GM12878 (cell line): ENCODE measurements at regions not wholly inside any gene's neighbourhood (a gene's known extent, or its start where the extent isn't known, plus 50 kb on each side); places are given as distances from the start of the nearest gene placed in this dataset.
"Not testable (repeated sequence)": the region's sequence is repeated elsewhere in the genome, so short reads cannot be mapped to it uniquely, and the experiment has no call there.

Experiments
- ATAC-seq: fragments of 200-7000 bp; cut with Tn5 transposase; 3 replicates; pipeline ENCODE4 v1.9.1; 2020; ENCODE audit warnings: mild to moderate bottlenecking, moderate library complexity
- BruUV-seq: library from RNA; stranded (reverse); fragments of 400-500 nt; replicated peaks from 2 replicates; lab custom pipeline; 2021; lab: Mats Ljungman, UMichigan
- CTCF ChIA-PET: fragments of 300-600 bp; sonication (Branson Sonifier 250); formaldehyde crosslinking; extraction: SDS; loops from one replicate; lab custom pipeline; 2021; ENCODE audit warnings: inconsistent platforms; lab: Yijun Ruan, JAX
- POLR2A ChIA-PET: fragments of 350-600 bp; formaldehyde crosslinking; extraction: SDS; loops from one replicate; lab custom pipeline; 2021; ENCODE audit warnings: inconsistent platforms; lab: Charles Lee
- RAD21 ChIA-PET: fragments of 300-600 bp; sonication (Branson Sonifier 250); formaldehyde crosslinking; loops from one replicate; lab custom pipeline; 2023; ENCODE audit warnings: antibody characterized with exemption; ENCODE audit not compliant: unreplicated experiment; lab: Charles Lee
- SMC1A ChIA-PET: fragments of 300-600 bp; sonication (Branson Sonifier 250); formaldehyde crosslinking; loops from one replicate; lab custom pipeline; 2023; ENCODE audit not compliant: unreplicated experiment, uncharacterized antibody; lab: Charles Lee
- DNase-seq: peaks from one replicate; pipeline ENCODE4 v3.0.0-alpha.2; 2011; ENCODE audit warnings: low read depth, low spot score
- FAIRE-seq: peaks from 3 replicates; lab custom pipeline; 2011; peaks lifted over from hg19 to GRCh38; lab: Jason Lieb, UNC
- H2AFZ ChIP-seq: 2 replicates; pipeline ENCODE4 v1.6.0; 2011; ENCODE audit warnings: low read depth, low read length, control low read depth; ENCODE audit not compliant: control insufficient read depth
- H3K27ac ChIP-seq: 2 replicates; pipeline ENCODE4 v1.5.1; 2011; ENCODE audit warnings: control low read depth; ENCODE audit not compliant: control insufficient read depth, insufficient read depth
- H3K27me3 ChIP-seq, 2 experiments: replicated peaks in 1 of 2; 2 replicates each; pipeline versions ENCODE4 v1.6.0 to v1.6.1; 2011; ENCODE audit warnings: low read length in 1 of 2; ENCODE audit not compliant: control insufficient read depth in 2 of 2, insufficient read depth in 2 of 2
- H3K36me3 ChIP-seq, 2 experiments: 2 replicates each; pipeline ENCODE4 v1.5.1; 2011; ENCODE audit warnings: low read length in 1 of 2; ENCODE audit not compliant: control insufficient read depth in 2 of 2, insufficient read depth in 2 of 2
- H3K4me1 ChIP-seq: 2 replicates; pipeline ENCODE4 v1.6.1; 2011; ENCODE audit warnings: mild to moderate bottlenecking, low read length, moderate library complexity, mixed read lengths; ENCODE audit not compliant: control insufficient read depth, insufficient read depth
- H3K4me2 ChIP-seq: 2 replicates; pipeline ENCODE4 v1.6.0; 2011; ENCODE audit warnings: control low read depth; ENCODE audit not compliant: control insufficient read depth, insufficient read depth
- H3K4me3 ChIP-seq: fragments of 200-600 bp; sonication (generic); 2 replicates; pipeline ENCODE4 v1.5.1; 2016
- H3K79me2 ChIP-seq: 2 replicates; pipeline ENCODE4 v1.6.0; 2011; ENCODE audit warnings: low read length; ENCODE audit not compliant: control insufficient read depth, insufficient read depth
- H3K9ac ChIP-seq: 2 replicates; pipeline ENCODE4 v1.8.0; 2011; ENCODE audit warnings: low read length, control low read depth, mixed read lengths; ENCODE audit not compliant: control insufficient read depth, insufficient read depth
- H3K9me3 ChIP-seq: replicated peaks from 3 replicates; pipeline ENCODE4 v1.5.1; 2011; ENCODE audit warnings: mild to moderate bottlenecking, low read length; ENCODE audit not compliant: control insufficient read depth, insufficient read depth
- H4K20me1 ChIP-seq: 2 replicates; pipeline ENCODE4 v1.6.0; 2011; ENCODE audit not compliant: control insufficient read depth, insufficient read depth
- BCL11A ChIP-seq: IDR thresholded peaks from 2 replicates; pipeline ENCODE4 v1.6.1; 2011; ENCODE audit warnings: low read depth, low read length
- FOS ChIP-seq: IDR thresholded peaks from 3 replicates; pipeline ENCODE4 v1.6.1; 2011; ENCODE audit warnings: borderline replicate concordance; ENCODE audit not compliant: insufficient read length; ENCODE audit errors: extremely low read depth
- GABPA ChIP-seq: IDR thresholded peaks from 2 replicates; pipeline ENCODE4 v1.6.1; 2014; ENCODE audit warnings: antibody characterized with exemption, low read depth, mild to moderate bottlenecking, inconsistent platforms
- HDAC6 ChIP-seq: fragments of 200-600 bp; sonication (generic); IDR thresholded peaks from one replicate; pipeline ENCODE4 v1.8.0; 2017; ENCODE audit warnings: antibody characterized with exemption; ENCODE audit not compliant: unreplicated experiment
- LARP7 ChIP-seq: fragments of 450-650 bp; IDR thresholded peaks from 2 replicates; pipeline ENCODE4 v1.6.1; 2017; ENCODE audit warnings: mild to moderate bottlenecking
- POLR2AphosphoS5 ChIP-seq: IDR thresholded peaks from 2 replicates; pipeline ENCODE4 v1.6.1; 2011; ENCODE audit warnings: mild to moderate bottlenecking, low read length, inconsistent platforms
- PRDM15 ChIP-seq: fragments of 450-650 bp; formaldehyde crosslinking; IDR thresholded peaks from 2 replicates; pipeline ENCODE4 v1.4.0; 2020; ENCODE audit warnings: mild to moderate bottlenecking, moderate library complexity
- REST ChIP-seq: IDR thresholded peaks from 2 replicates; pipeline ENCODE4 v1.6.1; 2012; ENCODE audit warnings: mild to moderate bottlenecking, low read depth, low read length
- RUNX3 ChIP-seq: IDR thresholded peaks from 2 replicates; pipeline ENCODE4 v1.6.1; 2012; ENCODE audit warnings: low read length, inconsistent platforms
- SMC3 ChIP-seq: IDR thresholded peaks from 2 replicates; pipeline ENCODE4 v1.6.1; 2011; ENCODE audit warnings: low read length, improper control_type of control experiment, borderline replicate concordance
- SREBF1 ChIP-seq: IDR thresholded peaks from 2 replicates; pipeline ENCODE4 v1.6.1; 2012; ENCODE audit warnings: mild to moderate bottlenecking, low read length
- ZNF384 ChIP-seq: IDR thresholded peaks from 2 replicates; pipeline ENCODE4 v1.6.1; 2012; ENCODE audit warnings: low read depth, mild to moderate bottlenecking, low read length, improper control_type of control experiment, borderline replicate concordance
- WGBS: methylation state at CpG from one replicate; pipeline ENCODE4 v1.1.6; 2016; ENCODE audit warnings: low lambda C conversion rate; ENCODE audit not compliant: insufficient replicate concordance, insufficient coverage; ENCODE audit errors: missing lambda C conversion rate; 5-methylcytosine and 5-hydroxymethylcytosine counted together
- in situ Hi-C: fragments of 300-500 bp; cut with MboI; formaldehyde crosslinking; loops from 9 replicates; pipeline ENCODE4 v1.14.3; 2018; ENCODE audit warnings: mixed read lengths
- intact Hi-C: fragments of 100-400 bp; cut with micrococcal nuclease; formaldehyde crosslinking; loops from one replicate; pipeline ENCODE4 v1.14.2; 2022; ENCODE audit not compliant: unreplicated experiment

- TF ChIP-seq REST (no peak), FOS (no peak), POLR2AphosphoS5 (no peak), PRDM15 (CRISPR knock-in tag) (no peak), SMC3 (no peak), ZNF384 (no peak), LARP7 (no peak), SREBF1 (no peak), RUNX3 (no peak), GABPA (no peak), HDAC6 (no peak), BCL11A (no peak)
These were observed 118.2 kb downstream of the FAR1 start (continued) for GRCh38 chr11:13786688-13787087.

GRCh38 chr11:13797616-13798015 is 129.1 kb downstream of the FAR1 start:
- H3K9me3 ChIP-seq, POLR2A ChIA-PET, intact Hi-C loops, H3K4me3 ChIP-seq, H2AFZ ChIP-seq, CTCF ChIA-PET, H3K9ac ChIP-seq, in situ Hi-C loops, SMC1A ChIA-PET, H4K20me1 ChIP-seq, H3K36me3 ChIP-seq, H3K4me2 ChIP-seq, FAIRE-seq, ATAC-seq, DNase-seq, RAD21 ChIA-PET, BruUV-seq, H3K4me1 ChIP-seq, H3K27ac ChIP-seq, H3K27me3 ChIP-seq, H3K79me2 ChIP-seq: not testable (repeated sequence)
- WGBS = 20% methylated on average over 3 of the region's 3 CpGs
